DND-41 (cell line): ENCODE measurements at regions not wholly inside any gene's neighbourhood (a gene's known extent, or its start where the extent isn't known, plus 50 kb on each side); places are given as distances from the start of the nearest gene placed in this dataset.

Experiments
- EZH2 ChIP-seq: IDR thresholded peaks from 3 replicates; pipeline ENCODE4 v1.6.1; 2012; ENCODE audit warnings: borderline replicate concordance, low read depth, mild to moderate bottlenecking, moderate library complexity, low read length, inconsistent platforms; ENCODE audit not compliant: severe bottlenecking
- TF ChIP-seq, protein P1 (sequence below): IDR thresholded peaks from 2 replicates; pipeline ENCODE4 v1.5.1; 2012; ENCODE audit warnings: borderline replicate concordance, low read length, moderate library complexity, mild to moderate bottlenecking; ENCODE audit not compliant: poor library complexity, severe bottlenecking; ENCODE audit errors: extremely low read depth

DNA sequence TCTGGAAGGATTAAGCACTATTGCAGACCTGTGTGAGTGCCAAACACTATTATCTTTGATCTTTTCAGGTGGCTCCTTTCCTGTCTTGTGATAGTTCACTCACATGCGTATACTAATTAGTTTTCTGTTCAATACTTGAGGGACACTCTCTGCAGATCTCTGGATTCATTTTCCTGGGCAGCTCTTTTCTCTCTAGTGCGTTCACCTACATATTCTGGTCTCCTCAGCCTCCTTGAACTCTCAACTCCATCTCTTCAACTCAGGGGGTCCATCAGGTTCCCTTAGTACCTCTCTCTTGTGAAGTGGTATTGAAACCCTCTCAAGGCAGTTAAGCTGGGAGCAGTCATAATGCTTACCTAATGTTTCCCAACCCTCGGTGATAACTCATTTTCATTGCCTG, 1218.1 kb upstream of the MAP3K7 start:
- TF ChIP-seq, protein P1, sequence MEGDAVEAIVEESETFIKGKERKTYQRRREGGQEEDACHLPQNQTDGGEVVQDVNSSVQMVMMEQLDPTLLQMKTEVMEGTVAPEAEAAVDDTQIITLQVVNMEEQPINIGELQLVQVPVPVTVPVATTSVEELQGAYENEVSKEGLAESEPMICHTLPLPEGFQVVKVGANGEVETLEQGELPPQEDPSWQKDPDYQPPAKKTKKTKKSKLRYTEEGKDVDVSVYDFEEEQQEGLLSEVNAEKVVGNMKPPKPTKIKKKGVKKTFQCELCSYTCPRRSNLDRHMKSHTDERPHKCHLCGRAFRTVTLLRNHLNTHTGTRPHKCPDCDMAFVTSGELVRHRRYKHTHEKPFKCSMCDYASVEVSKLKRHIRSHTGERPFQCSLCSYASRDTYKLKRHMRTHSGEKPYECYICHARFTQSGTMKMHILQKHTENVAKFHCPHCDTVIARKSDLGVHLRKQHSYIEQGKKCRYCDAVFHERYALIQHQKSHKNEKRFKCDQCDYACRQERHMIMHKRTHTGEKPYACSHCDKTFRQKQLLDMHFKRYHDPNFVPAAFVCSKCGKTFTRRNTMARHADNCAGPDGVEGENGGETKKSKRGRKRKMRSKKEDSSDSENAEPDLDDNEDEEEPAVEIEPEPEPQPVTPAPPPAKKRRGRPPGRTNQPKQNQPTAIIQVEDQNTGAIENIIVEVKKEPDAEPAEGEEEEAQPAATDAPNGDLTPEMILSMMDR, result no peak
- TF ChIP-seq EZH2, result no peak
